ENCODE measurements at regions not wholly inside any gene's neighbourhood (a gene's known extent, or its start where the extent isn't known, plus 50 kb on each side); places are given as distances from the start of the nearest gene placed in this dataset.
"Not testable (repeated sequence)": the region's sequence is repeated elsewhere in the genome, so short reads cannot be mapped to it uniquely, and the experiment has no call there.

- no peak for TF ChIP-seq CTCF (IDR thresholded peaks at IDR 0.05; ENCODE audit: borderline replicate concordance, extremely low read depth, insufficient read depth)
- H3K27me3 ChIP-seq (ENCODE audit: control insufficient read depth, insufficient read depth, low read length), result no peaks in the 10 kb centered on the region
- intact Hi-C loops (cut with DNase I), result no loop called here
- H3K27ac ChIP-seq (ENCODE audit: low read depth in 2 of 2, low read length in 2 of 2), result no peak overlapping the region
- FAIRE-seq (no peak), DNase-seq (no peak)
- no peak overlapping the region for H3K4me3 ChIP-seq (ENCODE audit: low read length in 3 of 3)
- H3K36me3 ChIP-seq (ENCODE audit: control insufficient read depth in 2 of 3, insufficient read depth in 3 of 3, low read length in 3 of 3), result no peaks in the 10 kb centered on the region
- H3K4me1 ChIP-seq (ENCODE audit: control insufficient read depth in 2 of 3, insufficient read depth in 2 of 3, low read depth in 1 of 3, low read length in 3 of 3), result no peaks in the 10 kb centered on the region
- peaks cover 0 to 6% (median 0%) of the 10 kb centered on the region in 3 donors for H3K9me3 ChIP-seq (ENCODE audit: control insufficient read depth in 2 of 3, insufficient read depth in 1 of 3, low read length in 3 of 3)
- H3K9ac ChIP-seq (ENCODE audit: low read length in 3 of 3), result no peak overlapping the region
Measured at GRCh38 chr5:89662499-89662898, 747.1 kb downstream of the CETN3 start.

- no peak for TF ChIP-seq CTCF (IDR thresholded peaks at IDR 0.05; ENCODE audit: borderline replicate concordance, extremely low read depth, insufficient read depth)
- Histone ChIP-seq H3K4me1 (ENCODE audit: control insufficient read depth in 2 of 3, insufficient read depth in 2 of 3, low read depth in 1 of 3, low read length in 3 of 3) (no peaks in the 10 kb centered on the region), H3K27ac (ENCODE audit: low read depth in 2 of 2, low read length in 2 of 2) (no peak overlapping the region), H3K9ac (ENCODE audit: low read length in 3 of 3) (no peak overlapping the region), H3K4me3 (ENCODE audit: low read length in 3 of 3) (no peak overlapping the region), H3K9me3 (ENCODE audit: control insufficient read depth in 2 of 3, insufficient read depth in 1 of 3, low read length in 3 of 3) (no peaks in the 10 kb centered on the region), H3K27me3 (ENCODE audit: control insufficient read depth, insufficient read depth, low read length) (no peaks in the 10 kb centered on the region), H3K36me3 (ENCODE audit: control insufficient read depth in 2 of 3, insufficient read depth in 3 of 3, low read length in 3 of 3) (no peaks in the 10 kb centered on the region)
- no peak for DNase-seq
- intact Hi-C loops (cut with DNase I), result no loop called here
- no peak for FAIRE-seq
Measured at GRCh38 chr5:89638871-89639270, 755.9 kb upstream of the MEF2C start.

GRCh38 chr5:89634176-89634575, 751.2 kb upstream of the MEF2C start:
- H3K4me3 ChIP-seq (ENCODE audit: low read length in 3 of 3); intact Hi-C loops (cut with DNase I); H3K27ac ChIP-seq (ENCODE audit: low read depth in 2 of 2, low read length in 2 of 2); H3K4me1 ChIP-seq (ENCODE audit: control insufficient read depth in 2 of 3, insufficient read depth in 2 of 3, low read depth in 1 of 3, low read length in 3 of 3); H3K27me3 ChIP-seq (ENCODE audit: control insufficient read depth, insufficient read depth, low read length); FAIRE-seq; H3K9ac ChIP-seq (ENCODE audit: low read length in 3 of 3); DNase-seq; H3K9me3 ChIP-seq (ENCODE audit: control insufficient read depth in 2 of 3, insufficient read depth in 1 of 3, low read length in 3 of 3); H3K36me3 ChIP-seq (ENCODE audit: control insufficient read depth in 2 of 3, insufficient read depth in 3 of 3, low read length in 3 of 3): not testable (repeated sequence)

DNA sequence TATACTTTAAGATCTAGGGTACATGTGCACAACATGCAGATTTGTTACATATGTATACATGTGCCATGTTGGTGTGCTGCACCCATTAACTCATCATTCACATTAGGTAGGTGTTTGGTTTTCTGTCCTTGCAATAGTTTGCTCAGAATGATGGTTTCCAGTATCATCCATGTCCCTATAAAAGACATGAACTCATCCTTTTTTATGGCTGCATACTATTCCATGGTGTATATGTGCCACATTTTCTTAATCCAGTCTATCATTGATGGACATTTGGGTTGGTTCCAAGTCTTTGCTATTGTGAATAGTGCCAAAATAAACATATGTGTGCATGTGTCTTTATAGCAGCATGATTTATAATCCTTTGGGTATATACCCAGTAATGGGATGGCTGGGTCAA, 747.1 kb upstream of the MEF2C start:
- intact Hi-C loops (cut with DNase I); H3K9ac ChIP-seq (ENCODE audit: low read length in 3 of 3); H3K9me3 ChIP-seq (ENCODE audit: control insufficient read depth in 2 of 3, insufficient read depth in 1 of 3, low read length in 3 of 3); DNase-seq; H3K36me3 ChIP-seq (ENCODE audit: control insufficient read depth in 2 of 3, insufficient read depth in 3 of 3, low read length in 3 of 3); FAIRE-seq; H3K4me3 ChIP-seq (ENCODE audit: low read length in 3 of 3); H3K27me3 ChIP-seq (ENCODE audit: control insufficient read depth, insufficient read depth, low read length); H3K4me1 ChIP-seq (ENCODE audit: control insufficient read depth in 2 of 3, insufficient read depth in 2 of 3, low read depth in 1 of 3, low read length in 3 of 3); H3K27ac ChIP-seq (ENCODE audit: low read depth in 2 of 2, low read length in 2 of 2): not testable (repeated sequence)
